ENCODE measurements at regions not wholly inside any gene's neighbourhood (a gene's known extent, or its start where the extent isn't known, plus 50 kb on each side); places are given as distances from the start of the nearest gene placed in this dataset.

DNA sequence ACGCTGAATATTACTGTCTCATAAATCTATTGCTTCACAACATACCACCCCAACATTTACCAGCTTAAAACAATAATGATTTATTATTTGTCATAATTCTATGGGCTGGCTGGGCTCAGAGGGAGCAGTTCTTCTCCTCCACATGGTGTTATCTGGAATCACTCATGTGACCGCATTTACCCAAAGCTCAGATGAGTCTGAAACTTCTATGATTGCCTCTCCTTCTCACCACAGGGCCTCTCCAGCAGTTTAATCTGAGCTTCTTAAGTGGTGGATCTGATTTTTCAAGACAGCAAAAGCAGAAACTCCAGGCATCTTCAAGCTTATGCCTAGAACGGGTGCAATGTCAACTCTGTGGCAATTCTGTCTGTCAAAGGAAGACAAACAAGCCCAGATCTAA, 210.3 kb upstream of the ADRA1B start:
- no peak for ATAC-seq
- intact Hi-C loops (cut with DNase I): no loop called here

DNA sequence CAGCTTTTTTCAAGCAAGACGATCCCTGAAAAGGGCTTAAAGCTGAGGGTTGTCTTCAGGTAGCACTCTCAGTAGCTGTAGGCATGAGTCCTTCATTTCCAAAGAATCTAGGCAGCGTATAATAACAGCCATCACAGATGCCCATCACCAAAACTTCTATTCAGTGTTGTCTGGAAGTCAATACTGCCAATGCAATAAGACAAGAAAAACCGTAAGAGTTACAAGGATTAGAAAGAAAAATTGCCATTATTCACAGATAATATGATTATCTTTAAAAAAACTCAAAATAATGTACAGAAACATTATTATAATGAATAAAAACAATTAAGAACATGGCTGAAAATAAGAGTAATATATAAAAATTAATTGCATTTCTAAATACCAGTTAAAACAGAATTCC, 208.2 kb upstream of the ADRA1B start:
- ATAC-seq (no peak), DNase-seq (no peak)
- Histone ChIP-seq H3K4me3 (no peak overlapping the region), H3K4me1 (no peaks in the 10 kb centered on the region), H3K27me3 (no peaks in the 10 kb centered on the region), H3K9me3 (peaks cover 0 to 11% of the 10 kb centered on the region in 2 donors), H3K27ac (no peak overlapping the region), H3K36me3 (no peaks in the 10 kb centered on the region)
- intact Hi-C loops (cut with DNase I): no loop called here
- TF ChIP-seq, protein P1, sequence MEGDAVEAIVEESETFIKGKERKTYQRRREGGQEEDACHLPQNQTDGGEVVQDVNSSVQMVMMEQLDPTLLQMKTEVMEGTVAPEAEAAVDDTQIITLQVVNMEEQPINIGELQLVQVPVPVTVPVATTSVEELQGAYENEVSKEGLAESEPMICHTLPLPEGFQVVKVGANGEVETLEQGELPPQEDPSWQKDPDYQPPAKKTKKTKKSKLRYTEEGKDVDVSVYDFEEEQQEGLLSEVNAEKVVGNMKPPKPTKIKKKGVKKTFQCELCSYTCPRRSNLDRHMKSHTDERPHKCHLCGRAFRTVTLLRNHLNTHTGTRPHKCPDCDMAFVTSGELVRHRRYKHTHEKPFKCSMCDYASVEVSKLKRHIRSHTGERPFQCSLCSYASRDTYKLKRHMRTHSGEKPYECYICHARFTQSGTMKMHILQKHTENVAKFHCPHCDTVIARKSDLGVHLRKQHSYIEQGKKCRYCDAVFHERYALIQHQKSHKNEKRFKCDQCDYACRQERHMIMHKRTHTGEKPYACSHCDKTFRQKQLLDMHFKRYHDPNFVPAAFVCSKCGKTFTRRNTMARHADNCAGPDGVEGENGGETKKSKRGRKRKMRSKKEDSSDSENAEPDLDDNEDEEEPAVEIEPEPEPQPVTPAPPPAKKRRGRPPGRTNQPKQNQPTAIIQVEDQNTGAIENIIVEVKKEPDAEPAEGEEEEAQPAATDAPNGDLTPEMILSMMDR (IDR thresholded peaks at IDR 0.05): no peak

More for the DNA sequence above, 210.3 kb upstream of the ADRA1B start:
- no peak for DNase-seq
- Histone ChIP-seq H3K27me3 (no peaks in the 10 kb centered on the region), H3K9me3 (peaks cover 0 to 11% of the 10 kb centered on the region in 2 donors), H3K4me1 (no peaks in the 10 kb centered on the region), H3K36me3 (no peaks in the 10 kb centered on the region), H3K27ac (no peak overlapping the region), H3K4me3 (no peak overlapping the region)
- TF ChIP-seq, protein P1 (IDR thresholded peaks at IDR 0.05): no peak

DNA sequence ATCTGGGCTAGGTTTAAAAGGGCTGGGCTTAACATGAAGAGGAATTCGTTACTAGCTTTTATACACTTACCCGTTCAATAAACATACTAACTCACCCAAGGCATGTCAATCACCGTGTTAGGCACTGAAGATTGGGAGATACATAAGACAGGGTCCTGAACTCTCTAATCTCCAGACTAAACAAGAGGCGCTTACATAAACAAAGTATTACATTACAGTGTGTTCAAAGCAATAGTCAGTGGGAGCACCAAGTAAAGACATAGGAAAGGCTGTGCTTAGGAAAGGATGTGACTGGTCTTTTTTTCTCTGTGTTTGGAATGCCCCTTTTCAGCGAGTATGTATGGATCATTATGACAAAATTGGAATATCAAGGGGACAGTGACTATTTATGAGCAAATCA, 203.6 kb upstream of the ADRA1B start:
- no peaks in the 10 kb centered on the region for H3K4me1 ChIP-seq
- ATAC-seq (no peak), DNase-seq (no peak)
- H3K27ac ChIP-seq: no peak overlapping the region
- no peak overlapping the region for H3K4me3 ChIP-seq
- H3K36me3 ChIP-seq: no peaks in the 10 kb centered on the region
- no peaks in the 10 kb centered on the region for H3K27me3 ChIP-seq
- TF ChIP-seq, protein P1 (IDR thresholded peaks at IDR 0.05): no peak
- intact Hi-C loops (cut with DNase I): no loop called here
- peaks cover 0 to 9% of the 10 kb centered on the region in 2 donors for H3K9me3 ChIP-seq

DNA sequence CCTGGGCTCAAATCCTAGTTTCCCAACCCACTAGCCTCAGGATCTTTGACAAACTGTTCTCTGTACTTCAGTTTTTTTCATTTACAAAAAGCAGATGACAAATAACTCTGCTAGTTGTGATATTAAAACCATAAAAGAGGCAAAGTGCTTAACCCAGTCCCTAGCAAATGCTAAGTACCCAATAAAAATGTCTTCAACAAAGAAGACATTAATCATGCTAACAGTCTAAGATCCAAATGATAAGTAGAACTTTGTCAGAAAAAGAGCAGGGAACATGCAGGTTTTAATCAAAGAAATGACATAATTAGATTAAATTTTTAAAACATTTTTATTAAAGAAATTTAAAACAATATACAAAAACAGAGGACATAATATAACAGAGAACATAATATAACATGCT, 203.0 kb upstream of the ADRA1B start:
- TF ChIP-seq, protein P1 (IDR thresholded peaks at IDR 0.05): no peak
- peaks cover 0 to 3% of the 10 kb centered on the region in 2 donors for H3K9me3 ChIP-seq
- H3K4me1 ChIP-seq: no peaks in the 10 kb centered on the region
- DNase-seq (no peak), ATAC-seq (no peak)
- H3K27ac ChIP-seq: no peak overlapping the region
- H3K36me3 ChIP-seq: no peaks in the 10 kb centered on the region
- intact Hi-C loops (cut with DNase I): no loop called here
- H3K4me3 ChIP-seq: no peak overlapping the region
- no peaks in the 10 kb centered on the region for H3K27me3 ChIP-seq

DNA sequence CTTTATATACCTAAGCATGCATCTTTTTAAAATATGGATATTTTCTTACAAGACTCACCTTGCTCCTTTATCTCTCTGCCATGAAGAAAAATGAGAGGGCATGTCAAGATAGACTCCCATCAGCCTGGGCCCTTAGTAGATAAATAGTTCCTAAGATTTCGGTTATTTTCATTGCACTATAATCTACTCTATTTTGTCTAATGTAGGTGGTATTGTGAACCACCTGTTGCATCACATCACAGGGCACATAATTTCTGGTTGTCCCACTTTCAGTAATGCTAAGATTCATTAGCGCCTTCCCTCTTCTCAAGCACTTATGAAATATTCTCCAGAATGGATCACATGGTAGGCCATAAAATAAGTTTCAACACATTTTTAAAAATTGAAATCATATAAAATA, 202.5 kb upstream of the ADRA1B start:
- intact Hi-C loops (cut with DNase I): no loop called here
- ATAC-seq (no peak), DNase-seq (no peak)
- no peak overlapping the region for H3K4me3 ChIP-seq
- no peaks in the 10 kb centered on the region for H3K36me3 ChIP-seq
- TF ChIP-seq, protein P1 (IDR thresholded peaks at IDR 0.05): no peak
- no peaks in the 10 kb centered on the region for H3K27me3 ChIP-seq
- no peaks in the 10 kb centered on the region for H3K4me1 ChIP-seq
- H3K9me3 ChIP-seq: no peaks in the 10 kb centered on the region
- no peak overlapping the region for H3K27ac ChIP-seq
